C4-2B (cell line): ENCODE measurements at regions not wholly inside any gene's neighbourhood (a gene's known extent, or its start where the extent isn't known, plus 50 kb on each side); places are given as distances from the start of the nearest gene placed in this dataset.

ENCODE experiments used
- CTCF ChIP-seq: fragments of 450-650 bp; conservative IDR thresholded peaks from 2 replicates; pipeline ENCODE4 v1.5.1; 2017; ENCODE audit warnings: mild to moderate bottlenecking
- ZFX ChIP-seq: fragments of 450-650 bp; IDR thresholded peaks from 2 replicates; pipeline ENCODE4 v1.6.1; 2017

GRCh38 chr19:30274987-30275386, 97.2 kb upstream of the ZNF536 start:
- no peak for TF ChIP-seq ZFX
- TF ChIP-seq CTCF: no peak
